ENCODE measurements at regions not wholly inside any gene's neighbourhood (a gene's known extent, or its start where the extent isn't known, plus 50 kb on each side); places are given as distances from the start of the nearest gene placed in this dataset.

GRCh38 chrX:50973199-50973598 lies 62.7 kb downstream of the BMP15 start:
- TF ChIP-seq, protein P1, sequence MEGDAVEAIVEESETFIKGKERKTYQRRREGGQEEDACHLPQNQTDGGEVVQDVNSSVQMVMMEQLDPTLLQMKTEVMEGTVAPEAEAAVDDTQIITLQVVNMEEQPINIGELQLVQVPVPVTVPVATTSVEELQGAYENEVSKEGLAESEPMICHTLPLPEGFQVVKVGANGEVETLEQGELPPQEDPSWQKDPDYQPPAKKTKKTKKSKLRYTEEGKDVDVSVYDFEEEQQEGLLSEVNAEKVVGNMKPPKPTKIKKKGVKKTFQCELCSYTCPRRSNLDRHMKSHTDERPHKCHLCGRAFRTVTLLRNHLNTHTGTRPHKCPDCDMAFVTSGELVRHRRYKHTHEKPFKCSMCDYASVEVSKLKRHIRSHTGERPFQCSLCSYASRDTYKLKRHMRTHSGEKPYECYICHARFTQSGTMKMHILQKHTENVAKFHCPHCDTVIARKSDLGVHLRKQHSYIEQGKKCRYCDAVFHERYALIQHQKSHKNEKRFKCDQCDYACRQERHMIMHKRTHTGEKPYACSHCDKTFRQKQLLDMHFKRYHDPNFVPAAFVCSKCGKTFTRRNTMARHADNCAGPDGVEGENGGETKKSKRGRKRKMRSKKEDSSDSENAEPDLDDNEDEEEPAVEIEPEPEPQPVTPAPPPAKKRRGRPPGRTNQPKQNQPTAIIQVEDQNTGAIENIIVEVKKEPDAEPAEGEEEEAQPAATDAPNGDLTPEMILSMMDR (IDR thresholded peaks at IDR 0.05) = no peak
- no peak for TF ChIP-seq POLR2A (IDR thresholded peaks at IDR 0.05)
